ENCODE measurements at regions not wholly inside any gene's neighbourhood (a gene's known extent, or its start where the extent isn't known, plus 50 kb on each side); places are given as distances from the start of the nearest gene placed in this dataset.

DNA sequence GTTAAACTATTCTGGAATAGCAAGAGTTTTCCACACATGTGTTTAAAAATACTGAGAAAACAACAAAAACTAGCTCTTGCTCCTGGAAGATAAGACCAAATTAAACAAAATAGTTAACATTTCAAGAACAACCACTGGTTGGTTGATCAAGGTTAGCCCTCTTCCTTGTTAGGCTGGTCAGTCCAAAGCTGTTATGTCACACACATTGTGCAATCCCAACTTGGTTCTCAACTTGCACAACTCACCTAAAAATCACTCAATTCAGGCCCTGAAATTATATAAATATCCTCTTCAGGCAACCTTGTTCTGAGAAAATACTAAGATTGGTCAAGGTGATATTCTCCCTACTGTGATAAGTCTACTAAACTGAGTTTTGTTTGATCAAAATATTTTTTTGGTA lies 169.7 kb upstream of the LRP1B start:
- TF ChIP-seq, protein P1, sequence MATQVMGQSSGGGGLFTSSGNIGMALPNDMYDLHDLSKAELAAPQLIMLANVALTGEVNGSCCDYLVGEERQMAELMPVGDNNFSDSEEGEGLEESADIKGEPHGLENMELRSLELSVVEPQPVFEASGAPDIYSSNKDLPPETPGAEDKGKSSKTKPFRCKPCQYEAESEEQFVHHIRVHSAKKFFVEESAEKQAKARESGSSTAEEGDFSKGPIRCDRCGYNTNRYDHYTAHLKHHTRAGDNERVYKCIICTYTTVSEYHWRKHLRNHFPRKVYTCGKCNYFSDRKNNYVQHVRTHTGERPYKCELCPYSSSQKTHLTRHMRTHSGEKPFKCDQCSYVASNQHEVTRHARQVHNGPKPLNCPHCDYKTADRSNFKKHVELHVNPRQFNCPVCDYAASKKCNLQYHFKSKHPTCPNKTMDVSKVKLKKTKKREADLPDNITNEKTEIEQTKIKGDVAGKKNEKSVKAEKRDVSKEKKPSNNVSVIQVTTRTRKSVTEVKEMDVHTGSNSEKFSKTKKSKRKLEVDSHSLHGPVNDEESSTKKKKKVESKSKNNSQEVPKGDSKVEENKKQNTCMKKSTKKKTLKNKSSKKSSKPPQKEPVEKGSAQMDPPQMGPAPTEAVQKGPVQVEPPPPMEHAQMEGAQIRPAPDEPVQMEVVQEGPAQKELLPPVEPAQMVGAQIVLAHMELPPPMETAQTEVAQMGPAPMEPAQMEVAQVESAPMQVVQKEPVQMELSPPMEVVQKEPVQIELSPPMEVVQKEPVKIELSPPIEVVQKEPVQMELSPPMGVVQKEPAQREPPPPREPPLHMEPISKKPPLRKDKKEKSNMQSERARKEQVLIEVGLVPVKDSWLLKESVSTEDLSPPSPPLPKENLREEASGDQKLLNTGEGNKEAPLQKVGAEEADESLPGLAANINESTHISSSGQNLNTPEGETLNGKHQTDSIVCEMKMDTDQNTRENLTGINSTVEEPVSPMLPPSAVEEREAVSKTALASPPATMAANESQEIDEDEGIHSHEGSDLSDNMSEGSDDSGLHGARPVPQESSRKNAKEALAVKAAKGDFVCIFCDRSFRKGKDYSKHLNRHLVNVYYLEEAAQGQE (IDR thresholded peaks at IDR 0.05; ENCODE audit: insufficient replicate concordance, low read depth) = no peak
- TF ChIP-seq, protein P2, sequence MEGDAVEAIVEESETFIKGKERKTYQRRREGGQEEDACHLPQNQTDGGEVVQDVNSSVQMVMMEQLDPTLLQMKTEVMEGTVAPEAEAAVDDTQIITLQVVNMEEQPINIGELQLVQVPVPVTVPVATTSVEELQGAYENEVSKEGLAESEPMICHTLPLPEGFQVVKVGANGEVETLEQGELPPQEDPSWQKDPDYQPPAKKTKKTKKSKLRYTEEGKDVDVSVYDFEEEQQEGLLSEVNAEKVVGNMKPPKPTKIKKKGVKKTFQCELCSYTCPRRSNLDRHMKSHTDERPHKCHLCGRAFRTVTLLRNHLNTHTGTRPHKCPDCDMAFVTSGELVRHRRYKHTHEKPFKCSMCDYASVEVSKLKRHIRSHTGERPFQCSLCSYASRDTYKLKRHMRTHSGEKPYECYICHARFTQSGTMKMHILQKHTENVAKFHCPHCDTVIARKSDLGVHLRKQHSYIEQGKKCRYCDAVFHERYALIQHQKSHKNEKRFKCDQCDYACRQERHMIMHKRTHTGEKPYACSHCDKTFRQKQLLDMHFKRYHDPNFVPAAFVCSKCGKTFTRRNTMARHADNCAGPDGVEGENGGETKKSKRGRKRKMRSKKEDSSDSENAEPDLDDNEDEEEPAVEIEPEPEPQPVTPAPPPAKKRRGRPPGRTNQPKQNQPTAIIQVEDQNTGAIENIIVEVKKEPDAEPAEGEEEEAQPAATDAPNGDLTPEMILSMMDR (IDR thresholded peaks at IDR 0.05; ENCODE audit: insufficient read depth, low read length) = no peak
- TF ChIP-seq GABPA (IDR thresholded peaks at IDR 0.05; ENCODE audit: low read depth) (no peak), POLR2AphosphoS5 (IDR thresholded peaks at IDR 0.05; ENCODE audit: low read depth) (no peak)

All from HL-60 (cell line).